Neuron (in vitro differentiated cells): ENCODE measurements at regions not wholly inside any gene's neighbourhood (a gene's known extent, or its start where the extent isn't known, plus 50 kb on each side); places are given as distances from the start of the nearest gene placed in this dataset.

Source experiments
- H2AFZ ChIP-seq: one replicate; pipeline ENCODE4 v1.6.1; 2013; ENCODE audit warnings: low read depth, mild to moderate bottlenecking, inconsistent platforms, low read length, moderate library complexity
- H3K27me3 ChIP-seq: one replicate; pipeline ENCODE4 v1.6.1; 2013; ENCODE audit warnings: low read length; ENCODE audit not compliant: insufficient read depth
- H3K36me3 ChIP-seq: one replicate; pipeline ENCODE4 v1.6.1; 2013; ENCODE audit warnings: low read length; ENCODE audit not compliant: insufficient read depth
- H3K4me1 ChIP-seq: one replicate; pipeline ENCODE4 v1.6.1; 2013; ENCODE audit warnings: low read length; ENCODE audit not compliant: insufficient read depth
- H3K4me3 ChIP-seq: 2 replicates; pipeline ENCODE4 v1.5.1; 2013; ENCODE audit warnings: mild to moderate bottlenecking, low read length, moderate library complexity
- H3K9me3 ChIP-seq: one replicate; pipeline ENCODE4 v1.6.1; 2013; ENCODE audit warnings: low read length

DNA sequence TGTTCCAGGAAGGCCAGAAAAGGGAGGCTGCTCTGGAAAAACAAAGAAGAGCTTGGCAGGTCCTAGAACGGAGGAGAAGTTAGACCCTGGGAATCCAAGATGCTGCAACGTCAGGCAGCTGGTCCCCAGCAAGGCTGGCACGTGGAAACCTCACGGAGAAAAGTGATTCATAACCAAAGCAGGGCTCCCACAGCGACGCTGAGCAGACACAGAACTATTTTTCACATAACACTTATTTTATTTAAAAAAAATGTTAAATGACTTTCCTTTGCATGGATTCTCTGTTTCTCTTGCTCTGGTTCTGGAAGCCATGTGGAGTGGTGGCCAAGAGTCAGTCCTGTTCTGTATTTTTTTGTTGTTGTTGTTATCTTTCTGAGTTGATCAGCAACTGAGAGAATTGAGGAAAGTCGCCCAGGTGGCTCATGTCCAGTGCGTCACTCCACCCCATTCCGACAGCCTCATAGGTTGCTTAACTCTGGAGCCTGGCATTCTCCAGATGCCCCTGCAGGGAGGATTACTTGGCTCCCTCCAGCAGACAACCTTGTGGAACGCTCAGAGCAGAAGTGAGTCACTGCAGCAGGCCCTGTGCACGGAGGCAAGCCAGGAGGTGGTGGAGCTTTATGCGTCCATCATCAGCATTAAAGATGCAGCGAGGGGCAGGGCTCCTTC, 229.9 kb upstream of the HDAC4 start:
- H3K36me3 ChIP-seq = no peaks in the 10 kb centered on the region
- no peaks in the 10 kb centered on the region for H3K4me1 ChIP-seq
- H3K27me3 ChIP-seq = peaks cover 2% of the 10 kb centered on the region
- no peak overlapping the region for H2AFZ ChIP-seq
- H3K4me3 ChIP-seq = no peak overlapping the region
- H3K9me3 ChIP-seq = no peaks in the 10 kb centered on the region

DNA sequence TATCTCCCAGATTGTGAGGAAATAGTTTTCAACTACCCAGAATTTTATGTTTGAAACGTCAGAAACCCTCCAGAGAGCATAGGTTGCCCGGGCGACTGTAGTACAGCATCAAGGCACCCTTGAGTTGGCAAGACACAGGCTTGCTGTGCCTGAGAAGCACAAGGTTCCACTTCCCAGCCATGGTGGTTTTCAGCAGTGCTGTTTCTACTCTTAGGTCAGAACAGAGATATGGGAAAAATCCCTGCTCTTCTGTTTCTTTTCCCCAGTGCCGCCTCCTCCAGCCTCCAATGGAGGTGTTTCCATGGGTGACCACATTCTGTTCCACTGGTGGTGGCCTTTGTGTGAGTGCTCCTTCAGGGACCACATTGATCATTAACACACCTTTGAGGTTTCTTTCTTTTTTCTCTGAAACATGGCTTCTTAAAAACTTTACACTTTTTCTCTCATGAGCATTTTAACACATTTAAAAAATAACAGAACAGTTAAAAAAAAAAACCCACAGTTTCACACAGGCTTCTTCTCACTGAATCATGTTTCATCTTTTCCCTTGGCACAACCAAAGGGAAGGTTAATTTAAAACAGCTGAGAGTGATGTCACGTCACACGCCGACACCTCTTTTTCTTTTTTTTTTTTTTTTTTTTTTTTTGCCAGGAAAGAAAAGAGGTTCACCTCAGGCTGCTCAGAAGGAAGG, 229.3 kb upstream of the HDAC4 start:
- no peaks in the 10 kb centered on the region for H3K4me1 ChIP-seq
- no peak overlapping the region for H3K4me3 ChIP-seq
- no peaks in the 10 kb centered on the region for H3K36me3 ChIP-seq
- peaks cover 2% of the 10 kb centered on the region for H3K27me3 ChIP-seq
- H3K9me3 ChIP-seq = no peaks in the 10 kb centered on the region
- H2AFZ ChIP-seq = no peak overlapping the region

DNA sequence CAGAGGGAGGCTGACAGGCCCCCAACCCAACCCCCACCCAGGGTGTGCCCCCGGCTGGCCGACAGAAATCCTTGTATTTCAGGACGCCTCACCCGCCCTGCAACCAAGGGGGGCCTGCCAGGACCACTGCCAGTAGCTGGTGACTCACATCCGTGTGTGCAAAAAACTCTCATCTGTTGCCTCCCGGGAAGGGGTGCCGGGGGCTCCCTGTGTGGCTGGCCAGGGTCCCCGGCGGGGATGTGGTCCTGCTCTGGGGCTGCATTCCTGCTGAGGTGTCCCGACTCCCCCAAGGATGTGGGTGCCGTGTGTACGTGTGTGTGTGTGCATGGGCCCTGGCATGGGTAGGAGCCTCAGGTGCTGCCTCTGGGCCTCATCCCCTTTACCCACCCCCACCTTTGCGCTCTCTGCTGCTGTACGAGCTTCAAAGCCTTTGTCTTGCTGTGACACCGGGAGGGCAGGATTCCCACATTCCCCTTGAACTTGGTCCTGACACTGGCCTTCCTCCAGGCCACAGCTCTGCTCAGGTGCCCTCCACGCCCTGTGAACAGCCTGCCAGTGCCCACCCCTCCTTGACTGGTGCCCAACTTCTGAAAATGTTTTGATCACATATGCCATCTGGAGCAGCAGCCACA, 226.3 kb upstream of the HDAC4 start:
- H2AFZ ChIP-seq = no peak overlapping the region
- no peaks in the 10 kb centered on the region for H3K9me3 ChIP-seq
- no peaks in the 10 kb centered on the region for H3K36me3 ChIP-seq
- H3K4me3 ChIP-seq = no peak overlapping the region
- H3K27me3 ChIP-seq = peaks cover 2% of the 10 kb centered on the region
- no peaks in the 10 kb centered on the region for H3K4me1 ChIP-seq

DNA sequence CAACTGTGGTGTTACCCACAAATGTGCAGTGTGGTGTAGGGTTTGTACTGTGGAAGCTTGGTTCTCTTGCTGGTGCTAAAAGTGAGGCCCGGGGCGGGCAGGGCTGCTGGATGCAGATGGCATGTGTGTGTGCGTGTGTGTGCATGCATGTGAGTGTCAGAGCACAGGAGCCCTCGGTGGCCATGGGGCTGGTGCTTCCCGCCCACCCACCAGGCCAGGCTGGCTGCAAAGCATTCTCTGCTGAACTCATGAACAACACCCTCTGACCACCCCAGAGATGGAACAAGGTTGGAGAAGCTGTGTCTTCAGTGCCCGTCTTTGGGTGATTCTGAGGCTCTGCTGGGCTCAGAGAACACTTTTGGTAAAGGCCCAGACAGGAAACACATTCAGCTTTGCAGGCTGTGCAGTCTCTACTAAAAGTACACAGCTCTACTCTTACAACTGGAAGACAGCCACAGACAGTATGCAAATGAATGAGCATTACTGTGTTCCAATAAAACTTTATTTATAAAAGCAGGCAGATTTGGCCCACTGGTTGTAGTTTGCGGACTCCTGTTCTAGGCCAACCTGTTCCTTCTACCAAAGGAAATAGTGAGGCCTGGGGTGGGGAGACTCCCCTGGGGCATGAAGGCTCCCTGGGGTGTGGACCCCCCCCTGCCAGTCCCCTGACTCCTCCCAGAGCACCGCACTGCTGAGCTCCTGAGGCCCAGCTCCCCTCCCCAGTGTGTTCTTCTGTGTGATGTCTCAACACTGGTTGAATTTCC, 225.3 kb upstream of the HDAC4 start:
- no peaks in the 10 kb centered on the region for H3K9me3 ChIP-seq
- H3K36me3 ChIP-seq = no peaks in the 10 kb centered on the region
- H3K4me1 ChIP-seq = no peaks in the 10 kb centered on the region
- peaks cover 2% of the 10 kb centered on the region for H3K27me3 ChIP-seq
- no peak overlapping the region for H3K4me3 ChIP-seq
- no peak overlapping the region for H2AFZ ChIP-seq

DNA sequence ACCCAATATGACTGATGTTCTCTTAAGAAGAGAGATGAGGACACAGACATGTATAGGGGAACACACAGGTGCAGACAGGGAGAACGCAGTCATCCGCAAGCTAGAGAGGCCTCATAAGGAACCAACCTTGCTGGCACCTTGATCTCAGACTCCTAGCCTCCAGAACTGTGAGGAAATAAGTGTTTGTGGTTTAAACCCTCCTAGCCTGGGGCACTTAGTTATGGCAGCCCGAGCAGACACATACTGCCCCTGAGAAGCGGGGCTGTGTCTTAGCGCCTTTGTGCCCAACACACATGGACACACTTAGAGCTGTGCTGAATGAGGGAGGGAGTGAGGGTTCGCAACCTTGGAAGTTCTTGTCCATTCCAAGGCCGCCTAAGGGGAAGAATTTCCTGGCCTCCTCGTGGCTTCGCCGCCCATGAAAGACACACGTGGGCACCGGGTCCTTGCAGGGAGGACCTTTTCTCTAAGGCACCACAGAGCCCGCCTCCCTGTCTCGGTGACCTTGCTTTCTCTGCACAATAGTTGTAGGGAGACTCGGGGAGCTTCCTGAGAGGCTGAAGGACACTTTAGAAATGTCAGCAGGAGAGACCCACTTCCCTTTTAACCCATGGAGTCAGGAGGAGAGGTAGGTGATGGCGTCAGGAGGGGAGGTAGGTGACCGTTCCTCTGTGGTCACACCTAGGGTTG, 224.5 kb upstream of the HDAC4 start:
- Histone ChIP-seq H3K27me3 (peaks cover 2% of the 10 kb centered on the region), H2AFZ (no peak overlapping the region), H3K9me3 (no peaks in the 10 kb centered on the region), H3K36me3 (no peaks in the 10 kb centered on the region), H3K4me1 (no peaks in the 10 kb centered on the region), H3K4me3 (no peak overlapping the region)

DNA sequence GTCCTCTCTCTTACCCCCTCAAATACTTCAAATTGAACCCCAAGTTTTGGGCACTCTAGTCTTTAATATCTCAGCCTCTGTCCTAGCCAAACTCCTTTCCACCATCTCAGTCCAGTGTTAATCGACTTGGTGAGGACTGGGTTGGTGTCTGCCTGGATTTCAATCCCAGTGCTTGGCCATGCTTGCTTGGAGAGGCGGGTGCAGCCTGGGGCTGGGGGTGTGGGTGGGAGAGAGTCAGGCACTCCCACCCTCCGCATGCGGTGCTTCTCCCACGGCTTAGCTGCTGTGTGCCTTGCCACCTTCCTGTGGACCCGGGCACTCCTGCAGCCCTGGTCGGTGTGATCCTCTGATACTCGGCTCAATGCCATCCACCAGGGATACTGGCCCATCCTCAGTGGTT, 220.8 kb upstream of the HDAC4 start:
- Histone ChIP-seq H3K9me3 (no peaks in the 10 kb centered on the region), H2AFZ (no peak overlapping the region), H3K4me1 (no peaks in the 10 kb centered on the region), H3K36me3 (no peaks in the 10 kb centered on the region), H3K27me3 (no peaks in the 10 kb centered on the region), H3K4me3 (no peak overlapping the region)

DNA sequence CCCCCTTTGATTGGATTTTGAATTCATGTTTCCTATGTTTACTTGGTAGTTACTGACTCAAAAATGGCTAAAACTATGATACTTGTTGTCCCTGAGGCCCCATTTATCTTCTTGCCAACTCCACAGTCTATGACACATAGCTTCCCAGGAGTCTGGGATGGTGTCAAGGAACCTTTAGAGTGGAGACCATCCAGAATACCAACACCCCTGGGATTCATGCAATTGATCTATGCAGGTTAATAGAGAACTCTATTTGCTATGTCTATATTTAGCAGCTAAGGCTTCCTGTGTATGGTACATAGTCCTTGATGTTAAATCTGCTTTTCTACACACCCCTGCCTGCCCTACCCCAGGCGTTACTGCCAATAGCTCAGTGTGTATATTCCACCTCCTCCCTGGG, 218.5 kb upstream of the HDAC4 start:
- Histone ChIP-seq H3K27me3 (no peaks in the 10 kb centered on the region), H3K36me3 (no peaks in the 10 kb centered on the region), H3K9me3 (no peaks in the 10 kb centered on the region)

DNA sequence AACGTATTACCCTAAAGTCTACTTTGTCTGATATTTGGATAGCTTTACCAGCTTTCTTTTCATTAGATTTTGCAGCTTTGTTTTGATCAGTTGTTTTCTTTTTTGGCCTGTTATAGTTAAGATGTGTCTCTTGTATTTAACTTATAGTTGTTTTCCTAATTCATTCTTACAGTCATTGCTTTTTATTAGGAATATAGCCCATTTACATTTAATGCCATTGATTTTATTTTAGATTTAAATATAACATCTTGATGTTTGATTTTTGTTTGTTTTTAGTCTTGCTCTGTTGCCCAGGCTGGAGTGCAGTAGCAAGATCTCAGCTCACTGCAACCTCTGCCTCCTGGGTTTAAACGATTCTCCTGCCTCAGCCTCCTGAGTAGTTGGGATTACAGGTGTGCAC, 215.9 kb upstream of the HDAC4 start:
- no peaks in the 10 kb centered on the region for H3K36me3 ChIP-seq
- H2AFZ ChIP-seq = no peak overlapping the region
- H3K4me3 ChIP-seq = no peak overlapping the region
- no peaks in the 10 kb centered on the region for H3K4me1 ChIP-seq
- H3K27me3 ChIP-seq = peaks cover 3% of the 10 kb centered on the region
- no peaks in the 10 kb centered on the region for H3K9me3 ChIP-seq

More for the DNA sequence above, 218.5 kb upstream of the HDAC4 start:
- Histone ChIP-seq H3K4me1 (no peaks in the 10 kb centered on the region), H3K4me3 (no peak overlapping the region), H2AFZ (no peak overlapping the region)

DNA sequence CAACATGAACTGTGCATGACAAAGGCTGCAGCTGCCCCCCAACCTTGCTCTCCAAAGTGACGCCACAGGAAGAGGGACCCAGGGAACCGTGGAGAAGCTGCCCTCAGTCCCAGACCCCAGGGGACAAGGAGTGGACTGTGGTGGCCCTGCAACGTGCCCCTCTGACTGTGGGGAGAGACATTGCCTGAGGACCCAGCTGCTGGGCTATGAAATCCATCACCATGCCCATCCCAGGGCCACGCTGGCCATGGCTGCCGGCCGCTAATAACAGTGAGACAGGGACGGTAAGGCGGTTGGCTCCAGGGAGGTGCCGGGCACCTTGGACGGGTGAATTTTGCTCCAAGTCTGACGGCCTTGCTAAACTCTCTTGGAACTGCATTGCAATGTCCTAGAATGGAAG, 211.3 kb upstream of the HDAC4 start:
- Histone ChIP-seq H3K4me1 (no peaks in the 10 kb centered on the region), H3K9me3 (no peaks in the 10 kb centered on the region), H3K27me3 (peaks cover 3% of the 10 kb centered on the region), H3K4me3 (no peak overlapping the region), H2AFZ (no peak overlapping the region), H3K36me3 (no peaks in the 10 kb centered on the region)

DNA sequence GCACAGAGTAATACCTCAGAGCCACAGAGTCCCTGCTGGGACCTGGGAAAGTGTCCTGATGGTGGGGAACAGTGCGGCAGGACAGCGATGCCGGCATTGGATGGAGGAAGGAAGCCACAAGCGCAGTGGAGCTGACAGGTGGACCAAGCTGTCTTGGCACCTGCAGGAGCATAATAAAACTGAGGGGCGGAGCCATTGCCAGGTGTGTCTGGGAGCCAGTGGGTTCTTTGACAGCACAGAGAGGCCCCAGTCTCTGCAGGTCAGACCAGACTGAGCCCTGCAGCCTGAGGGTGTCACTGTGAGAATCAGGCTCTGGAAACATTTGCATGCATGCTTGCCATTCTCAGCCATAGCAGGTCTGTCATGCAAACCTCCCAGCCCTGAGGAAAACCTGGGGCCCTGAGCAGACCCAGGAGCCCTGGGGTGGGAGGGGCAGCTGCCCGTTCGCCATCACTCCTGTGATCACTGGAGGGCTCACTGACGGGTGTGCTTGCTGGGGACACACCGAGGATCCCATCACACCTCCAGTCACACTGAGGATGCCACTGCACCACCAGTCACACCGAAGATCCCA, 210.5 kb upstream of the HDAC4 start:
- H3K36me3 ChIP-seq = no peaks in the 10 kb centered on the region
- H3K27me3 ChIP-seq = peaks cover 3% of the 10 kb centered on the region
- no peaks in the 10 kb centered on the region for H3K9me3 ChIP-seq
- no peak overlapping the region for H2AFZ ChIP-seq
- no peaks in the 10 kb centered on the region for H3K4me1 ChIP-seq
- H3K4me3 ChIP-seq = no peak overlapping the region

DNA sequence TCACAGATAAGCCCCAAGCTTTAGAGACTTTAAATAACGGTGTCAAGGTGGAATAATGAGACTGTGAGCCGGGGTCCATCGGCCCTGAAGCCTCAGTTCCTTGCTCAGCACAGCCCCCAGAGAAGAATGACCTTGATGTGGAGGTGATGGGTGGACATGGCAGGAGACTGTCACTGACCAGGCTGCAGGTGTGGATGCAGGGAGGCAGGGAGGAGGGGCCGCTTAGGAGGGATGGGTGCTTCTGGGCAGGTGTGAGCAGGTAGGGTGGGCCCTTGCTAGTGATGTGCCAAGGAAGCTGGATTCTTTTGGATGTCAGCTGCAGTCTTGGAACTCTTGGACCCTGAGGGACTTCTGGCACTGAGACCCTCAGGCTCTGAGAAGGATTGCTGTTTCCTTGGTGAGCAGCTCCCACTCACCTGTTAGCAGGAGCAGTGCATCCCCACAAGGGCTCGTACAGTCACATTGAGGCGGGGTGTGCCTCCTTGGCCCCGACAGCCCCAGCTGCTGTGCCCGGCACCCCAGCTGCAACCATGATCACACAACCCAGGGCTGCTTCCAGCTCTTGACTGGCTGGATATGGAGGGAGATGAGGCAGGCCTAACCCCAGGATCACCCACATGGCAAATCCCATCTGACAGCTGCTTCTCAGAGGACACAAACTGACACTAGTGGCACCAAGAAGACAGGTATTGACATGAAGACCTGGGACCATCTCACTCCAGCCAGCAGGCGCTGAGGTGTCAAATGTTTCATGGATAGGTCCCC, 209.8 kb upstream of the HDAC4 start:
- Histone ChIP-seq H3K4me1 (no peaks in the 10 kb centered on the region), H3K4me3 (no peak overlapping the region), H3K27me3 (peaks cover 3% of the 10 kb centered on the region), H2AFZ (no peak overlapping the region), H3K9me3 (no peaks in the 10 kb centered on the region), H3K36me3 (no peaks in the 10 kb centered on the region)
